ENCODE measurements at regions not wholly inside any gene's neighbourhood (a gene's known extent, or its start where the extent isn't known, plus 50 kb on each side); places are given as distances from the start of the nearest gene placed in this dataset.

DNA sequence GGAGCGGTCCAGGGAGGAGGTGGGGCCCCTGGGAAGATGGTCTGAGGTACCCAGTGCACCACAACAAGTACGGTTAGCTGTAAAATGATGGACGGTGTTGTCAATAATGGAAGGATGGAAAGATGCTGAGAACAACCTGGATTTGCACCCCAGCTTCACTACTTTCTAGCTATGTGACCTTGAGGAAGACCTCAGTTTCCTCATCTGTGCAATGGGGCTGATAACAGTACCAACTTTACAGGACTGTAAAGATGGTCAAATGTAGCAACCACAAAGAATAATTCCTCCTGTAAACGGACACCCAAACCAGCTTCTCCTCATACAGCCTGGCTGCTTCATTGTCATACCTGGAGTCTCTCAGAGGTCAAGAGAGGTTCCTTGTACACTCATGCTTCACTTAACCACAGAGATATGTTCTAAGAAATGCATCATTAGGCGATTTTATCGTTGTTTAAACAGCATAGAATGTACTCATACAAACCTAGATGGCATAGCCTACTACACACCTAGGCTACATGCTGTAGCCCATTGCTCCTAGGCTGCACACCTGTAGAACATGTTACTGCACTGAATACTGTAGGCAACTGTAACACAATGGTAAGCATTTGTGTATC, 65.5 kb upstream of the LMO2 start:
- H3K9me1 ChIP-seq (ENCODE audit: control insufficient read depth, insufficient read depth, low read length), result no peaks in the 10 kb centered on the region
- WGBS (ENCODE audit: insufficient coverage, low coverage, missing lambda C conversion rate), result 22% methylated on average over 6 of the region's 6 CpGs
- no peak overlapping the region; the same call in 2 of the 3 replicates for H3K27ac ChIP-seq (ENCODE audit: extremely low read depth, low read depth, low read length)
- DNase-seq (ENCODE audit: extremely low read depth in 1 of 4, low spot score in 3 of 4), result no peak
- ChIA-PET POLR2A (interaction anchor here (0.7 to 0.8 kb wide), 2 partner anchors 67 to 149 kb away, joined by 3 to 4 read pairs; no protein-coding TSS in a partner anchor), CTCF (ENCODE audit: low intra/inter-chr PET ratio) (no interaction called here)
- intact Hi-C loops (cut with micrococcal nuclease) (no loop called here), in situ Hi-C loops (cut with MboI) (no loop called here)
- peaks cover 11 to 28% of the 10 kb centered on the region in 2 experiments; a peak in 4 of 5 replicates for H3K4me1 ChIP-seq (replicated peaks in 1 of 2; ENCODE audit: control insufficient read depth in 2 of 2, insufficient read depth in 2 of 2, low read length in 2 of 2)
- no peaks in the 10 kb centered on the region for H3K79me2 ChIP-seq (ENCODE audit: control insufficient read depth, insufficient read depth, low read length)
- no peaks in the 10 kb centered on the region for H3K9me3 ChIP-seq (replicated peaks; ENCODE audit: control insufficient read depth, insufficient read depth, low read depth, low read length)
- no peak overlapping the region for H3K9ac ChIP-seq (ENCODE audit: insufficient read depth in 1 of 2, low read depth in 2 of 2, low read length in 2 of 2)
- H4K20me1 ChIP-seq (replicated peaks; ENCODE audit: control insufficient read depth, insufficient read depth, low read length), result no peaks in the 10 kb centered on the region
- no peak overlapping the region for H3K4me3 ChIP-seq
- ATAC-seq, result peak; percentile 37
- BruUV-seq (replicated peaks), result no TSS peak
- FAIRE-seq, result no peak
- H2AFZ ChIP-seq (ENCODE audit: low read depth, low read length), result no peak overlapping the region; the same call in 1 of the 2 replicates
- H3K4me2 ChIP-seq (ENCODE audit: insufficient read depth, low read length), result peak overlapping the region; percentile 23; the same call in 1 of the 2 replicates
- H3K36me3 ChIP-seq (ENCODE audit: control insufficient read depth, insufficient read depth, low read length), result no peaks in the 10 kb centered on the region
- H3K27me3 ChIP-seq (ENCODE audit: control insufficient read depth in 2 of 2, insufficient read depth in 2 of 2, low read length in 2 of 2), result no peaks in the 10 kb centered on the region
- TF ChIP-seq, protein P1, sequence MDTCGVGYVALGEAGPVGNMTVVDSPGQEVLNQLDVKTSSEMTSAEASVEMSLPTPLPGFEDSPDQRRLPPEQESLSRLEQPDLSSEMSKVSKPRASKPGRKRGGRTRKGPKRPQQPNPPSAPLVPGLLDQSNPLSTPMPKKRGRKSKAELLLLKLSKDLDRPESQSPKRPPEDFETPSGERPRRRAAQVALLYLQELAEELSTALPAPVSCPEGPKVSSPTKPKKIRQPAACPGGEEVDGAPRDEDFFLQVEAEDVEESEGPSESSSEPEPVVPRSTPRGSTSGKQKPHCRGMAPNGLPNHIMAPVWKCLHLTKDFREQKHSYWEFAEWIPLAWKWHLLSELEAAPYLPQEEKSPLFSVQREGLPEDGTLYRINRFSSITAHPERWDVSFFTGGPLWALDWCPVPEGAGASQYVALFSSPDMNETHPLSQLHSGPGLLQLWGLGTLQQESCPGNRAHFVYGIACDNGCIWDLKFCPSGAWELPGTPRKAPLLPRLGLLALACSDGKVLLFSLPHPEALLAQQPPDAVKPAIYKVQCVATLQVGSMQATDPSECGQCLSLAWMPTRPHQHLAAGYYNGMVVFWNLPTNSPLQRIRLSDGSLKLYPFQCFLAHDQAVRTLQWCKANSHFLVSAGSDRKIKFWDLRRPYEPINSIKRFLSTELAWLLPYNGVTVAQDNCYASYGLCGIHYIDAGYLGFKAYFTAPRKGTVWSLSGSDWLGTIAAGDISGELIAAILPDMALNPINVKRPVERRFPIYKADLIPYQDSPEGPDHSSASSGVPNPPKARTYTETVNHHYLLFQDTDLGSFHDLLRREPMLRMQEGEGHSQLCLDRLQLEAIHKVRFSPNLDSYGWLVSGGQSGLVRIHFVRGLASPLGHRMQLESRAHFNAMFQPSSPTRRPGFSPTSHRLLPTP (IDR thresholded peaks at IDR 0.05; ENCODE audit: borderline replicate concordance, extremely low read depth, insufficient read length), result no peak
- TF ChIP-seq CHCHD3 (CRISPR knock-in tag; IDR thresholded peaks at IDR 0.05) (no peak), CXXC5 (CRISPR knock-in tag; IDR thresholded peaks at IDR 0.05) (0 out of 2 replicates have a peak, but pooled peaks have one; percentile 14), ATF1 (CRISPR knock-in tag; IDR thresholded peaks at IDR 0.05) (no peak), ATF1 (tag; IDR thresholded peaks at IDR 0.05) (peak; percentile 23; the same call in 1 of the 2 replicates), RBM15 (IDR thresholded peaks at IDR 0.05; ENCODE audit: insufficient read depth, low read length) (no peak), ZNF354B (CRISPR knock-in tag; IDR thresholded peaks at IDR 0.05) (no peak), PTBP1 (IDR thresholded peaks at IDR 0.05; ENCODE audit: low read depth, low read length) (no peak), ZSCAN29 (IDR thresholded peaks at IDR 0.05) (no peak), NFATC3 (IDR thresholded peaks at IDR 0.05) (no peak), CREB1 (IDR thresholded peaks at IDR 0.05) (no peak), CREB1 (CRISPR knock-in tag; IDR thresholded peaks at IDR 0.05) (no peak)
- TF ChIP-seq, protein P2, sequence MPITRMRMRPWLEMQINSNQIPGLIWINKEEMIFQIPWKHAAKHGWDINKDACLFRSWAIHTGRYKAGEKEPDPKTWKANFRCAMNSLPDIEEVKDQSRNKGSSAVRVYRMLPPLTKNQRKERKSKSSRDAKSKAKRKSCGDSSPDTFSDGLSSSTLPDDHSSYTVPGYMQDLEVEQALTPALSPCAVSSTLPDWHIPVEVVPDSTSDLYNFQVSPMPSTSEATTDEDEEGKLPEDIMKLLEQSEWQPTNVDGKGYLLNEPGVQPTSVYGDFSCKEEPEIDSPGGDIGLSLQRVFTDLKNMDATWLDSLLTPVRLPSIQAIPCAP (CRISPR knock-in tag; IDR thresholded peaks at IDR 0.05; ENCODE audit: borderline replicate concordance), result no peak
- TF ChIP-seq, protein P3, sequence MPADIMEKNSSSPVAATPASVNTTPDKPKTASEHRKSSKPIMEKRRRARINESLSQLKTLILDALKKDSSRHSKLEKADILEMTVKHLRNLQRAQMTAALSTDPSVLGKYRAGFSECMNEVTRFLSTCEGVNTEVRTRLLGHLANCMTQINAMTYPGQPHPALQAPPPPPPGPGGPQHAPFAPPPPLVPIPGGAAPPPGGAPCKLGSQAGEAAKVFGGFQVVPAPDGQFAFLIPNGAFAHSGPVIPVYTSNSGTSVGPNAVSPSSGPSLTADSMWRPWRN (IDR thresholded peaks at IDR 0.05; ENCODE audit: low read depth), result 0 out of 2 replicates have a peak, but pooled peaks have one; percentile 44
- TF ChIP-seq, protein P4, sequence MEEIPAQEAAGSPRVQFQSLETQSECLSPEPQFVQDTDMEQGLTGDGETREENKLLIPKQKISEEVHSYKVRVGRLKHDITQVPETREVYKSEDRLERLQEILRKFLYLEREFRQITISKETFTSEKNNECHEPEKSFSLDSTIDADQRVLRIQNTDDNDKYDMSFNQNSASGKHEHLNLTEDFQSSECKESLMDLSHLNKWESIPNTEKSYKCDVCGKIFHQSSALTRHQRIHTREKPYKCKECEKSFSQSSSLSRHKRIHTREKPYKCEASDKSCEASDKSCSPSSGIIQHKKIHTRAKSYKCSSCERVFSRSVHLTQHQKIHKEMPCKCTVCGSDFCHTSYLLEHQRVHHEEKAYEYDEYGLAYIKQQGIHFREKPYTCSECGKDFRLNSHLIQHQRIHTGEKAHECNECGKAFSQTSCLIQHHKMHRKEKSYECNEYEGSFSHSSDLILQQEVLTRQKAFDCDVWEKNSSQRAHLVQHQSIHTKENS (CRISPR knock-in tag; IDR thresholded peaks at IDR 0.05), result no peak
- TF ChIP-seq, protein P5, sequence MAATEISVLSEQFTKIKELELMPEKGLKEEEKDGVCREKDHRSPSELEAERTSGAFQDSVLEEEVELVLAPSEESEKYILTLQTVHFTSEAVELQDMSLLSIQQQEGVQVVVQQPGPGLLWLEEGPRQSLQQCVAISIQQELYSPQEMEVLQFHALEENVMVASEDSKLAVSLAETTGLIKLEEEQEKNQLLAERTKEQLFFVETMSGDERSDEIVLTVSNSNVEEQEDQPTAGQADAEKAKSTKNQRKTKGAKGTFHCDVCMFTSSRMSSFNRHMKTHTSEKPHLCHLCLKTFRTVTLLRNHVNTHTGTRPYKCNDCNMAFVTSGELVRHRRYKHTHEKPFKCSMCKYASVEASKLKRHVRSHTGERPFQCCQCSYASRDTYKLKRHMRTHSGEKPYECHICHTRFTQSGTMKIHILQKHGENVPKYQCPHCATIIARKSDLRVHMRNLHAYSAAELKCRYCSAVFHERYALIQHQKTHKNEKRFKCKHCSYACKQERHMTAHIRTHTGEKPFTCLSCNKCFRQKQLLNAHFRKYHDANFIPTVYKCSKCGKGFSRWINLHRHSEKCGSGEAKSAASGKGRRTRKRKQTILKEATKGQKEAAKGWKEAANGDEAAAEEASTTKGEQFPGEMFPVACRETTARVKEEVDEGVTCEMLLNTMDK (IDR thresholded peaks at IDR 0.05; ENCODE audit: borderline replicate concordance, insufficient read depth, low read depth, low read length, poor library complexity, severe bottlenecking), result no peak

Measured in K562 (cell line).